ENCODE measurements at regions not wholly inside any gene's neighbourhood (a gene's known extent, or its start where the extent isn't known, plus 50 kb on each side); places are given as distances from the start of the nearest gene placed in this dataset.
"Not testable (repeated sequence)": the region's sequence is repeated elsewhere in the genome, so short reads cannot be mapped to it uniquely, and the experiment has no call there.

DNA sequence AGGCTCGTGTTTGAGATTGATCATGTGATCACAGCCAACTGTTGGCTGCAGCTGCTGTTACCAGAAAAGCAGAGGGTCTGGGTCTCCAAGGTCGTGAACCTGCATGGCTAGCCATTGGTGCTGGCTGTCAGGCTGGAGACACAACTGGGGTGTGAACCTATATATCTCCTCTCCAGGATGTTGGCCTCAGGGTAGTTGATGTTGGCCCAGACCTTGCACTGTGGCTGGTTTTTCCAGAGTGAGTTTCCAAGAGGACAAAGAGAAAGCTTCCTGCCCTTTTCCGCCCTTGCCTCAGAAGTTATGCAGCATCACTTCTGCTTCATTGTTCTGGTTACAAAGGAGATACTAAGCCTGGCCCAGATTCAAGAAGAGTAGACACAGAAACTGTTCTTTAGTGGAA is 607.8 kb upstream of the HS3ST1 start:
- DNase-seq, result no peak

DNA sequence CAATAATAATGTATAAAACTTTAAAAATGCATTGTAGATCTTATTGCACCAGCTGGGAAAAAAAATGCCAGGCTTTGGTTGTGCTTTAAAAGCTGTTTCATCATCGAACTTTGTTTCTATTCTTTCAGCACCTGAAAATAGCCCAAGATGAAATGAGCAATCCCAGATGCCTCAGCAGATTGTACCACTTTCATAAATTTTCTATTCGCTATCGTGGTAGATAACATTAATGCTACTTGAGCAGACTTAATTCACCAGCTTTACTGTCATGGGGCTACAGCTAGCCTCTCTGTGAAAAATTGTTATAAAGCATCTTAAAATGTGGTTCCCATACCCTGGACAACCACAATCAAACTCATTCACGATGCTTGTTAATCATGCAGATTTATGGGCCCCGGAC is 599.6 kb upstream of the HS3ST1 start:
- no peak for DNase-seq

DNA sequence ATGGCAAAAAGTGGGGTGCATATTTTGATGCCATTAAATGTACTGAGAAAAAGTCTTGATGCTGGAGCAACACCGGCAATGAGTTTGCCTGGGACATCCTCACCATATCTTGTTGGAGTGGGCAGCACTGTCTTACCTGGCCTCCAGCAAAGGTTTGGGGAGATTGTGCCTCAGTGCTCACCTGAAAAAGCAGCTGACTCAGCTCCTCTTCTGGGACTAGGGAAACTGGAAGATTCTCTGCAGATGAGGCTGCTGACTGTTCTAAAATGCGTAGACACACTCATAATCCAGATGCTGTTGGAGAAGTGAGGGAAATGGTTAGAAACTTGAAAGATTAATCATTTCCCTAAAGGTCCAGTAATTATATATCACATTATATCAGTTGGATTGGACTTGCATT is 593.7 kb upstream of the HS3ST1 start:
- no peak for DNase-seq

DNA sequence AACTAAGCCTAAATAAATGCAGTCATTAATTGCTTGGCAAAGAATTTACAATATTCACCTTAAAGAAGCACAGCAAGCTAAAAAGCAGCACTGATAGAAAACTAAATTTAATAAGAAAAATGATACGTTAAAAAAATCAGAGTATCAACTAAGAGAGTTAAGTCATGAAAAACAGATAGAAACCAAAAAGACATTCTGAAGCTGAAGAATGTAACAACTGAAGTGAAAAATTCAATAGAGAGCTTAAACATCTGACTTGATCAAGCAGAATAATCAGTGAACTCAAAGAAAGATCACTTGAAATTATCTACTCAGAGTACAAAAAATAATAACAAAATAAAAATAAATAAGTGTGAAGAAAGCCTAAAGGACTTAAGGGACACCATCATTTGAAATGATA is 588.0 kb upstream of the HS3ST1 start:
- DNase-seq, result no peak

DNA sequence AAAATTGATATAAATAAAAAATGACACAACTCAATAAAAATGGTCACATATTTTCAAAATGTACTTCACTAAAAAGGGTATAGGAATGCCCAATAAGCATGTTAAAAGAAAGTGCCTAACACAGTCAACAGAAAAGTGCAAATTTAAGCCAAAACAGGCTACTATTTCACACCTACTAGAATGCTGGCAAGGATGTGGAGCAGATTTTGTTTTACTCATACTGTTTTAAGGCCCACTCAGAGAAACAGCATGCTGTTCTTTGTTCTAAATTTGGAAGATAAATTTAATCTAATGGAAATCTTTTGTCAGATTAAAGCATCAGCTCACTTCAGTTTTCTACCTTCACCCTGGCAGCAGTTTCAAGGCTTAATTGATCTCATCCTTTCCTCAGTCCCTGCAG is 576.8 kb upstream of the HS3ST1 start:
- no peak for DNase-seq

DNA sequence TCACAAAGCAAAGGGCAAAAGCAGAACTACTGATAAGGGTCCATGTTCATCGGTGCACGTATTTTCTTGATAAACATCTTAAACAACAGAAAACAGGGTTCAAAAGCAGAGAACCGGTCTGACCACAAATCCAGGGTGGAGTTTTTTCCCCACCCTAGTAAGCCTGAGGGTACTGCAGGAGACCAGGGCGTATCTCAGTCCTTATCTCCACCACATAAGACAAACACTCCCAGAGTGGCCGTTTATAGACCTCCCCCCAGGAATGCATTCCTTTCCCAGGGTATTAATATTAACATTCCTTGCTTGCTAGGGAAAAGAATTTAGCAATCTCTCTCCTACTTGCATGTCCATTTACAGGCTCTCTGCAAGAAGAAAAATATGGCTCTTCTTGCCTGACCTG is 567.9 kb upstream of the HS3ST1 start:
- DNase-seq, result not testable (repeated sequence)

DNA sequence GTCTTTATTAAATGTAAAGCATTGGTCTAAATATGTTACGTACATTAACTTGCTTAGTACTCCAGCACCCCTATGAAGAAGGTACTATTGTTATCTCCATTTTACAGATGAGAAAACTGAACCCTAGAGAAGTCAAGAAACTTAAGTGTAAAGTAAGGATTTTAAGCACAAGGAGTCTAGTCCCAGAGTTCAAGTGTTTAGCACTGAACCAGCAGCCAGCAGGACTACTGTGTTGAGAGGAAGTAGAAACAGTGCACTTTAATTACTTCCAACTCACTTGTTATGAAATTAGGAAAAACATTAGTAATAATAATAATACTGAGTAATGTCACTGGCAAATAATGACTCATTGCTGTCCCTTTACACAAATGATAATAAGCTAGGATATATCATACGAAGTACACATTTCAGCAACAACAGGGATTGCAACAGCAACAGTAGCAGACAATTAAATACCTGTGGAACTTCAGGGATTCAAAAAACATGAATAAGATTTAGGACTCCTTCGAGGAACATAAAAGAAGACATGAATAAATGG is 548.1 kb upstream of the HS3ST1 start:
- DNase-seq, result no peak

DNA sequence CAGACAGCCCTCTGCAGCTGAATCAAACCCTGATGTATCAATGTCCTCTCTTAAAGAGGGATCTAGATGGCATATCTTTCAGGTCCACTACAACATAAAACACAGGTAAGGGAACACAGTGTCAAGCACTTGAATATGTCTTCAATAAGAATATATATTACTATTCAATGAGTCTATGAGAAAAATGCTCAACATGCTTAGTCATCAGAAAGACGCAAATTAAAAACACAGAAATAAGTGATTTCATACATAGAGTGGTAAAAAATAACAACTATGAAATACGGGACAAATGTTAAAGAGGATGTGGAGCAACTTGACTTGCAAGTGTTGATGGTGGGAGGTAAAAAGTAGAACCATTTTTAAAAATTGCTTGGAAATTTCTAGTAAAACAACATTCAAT is 544.6 kb upstream of the HS3ST1 start:
- no peak for DNase-seq

DNA sequence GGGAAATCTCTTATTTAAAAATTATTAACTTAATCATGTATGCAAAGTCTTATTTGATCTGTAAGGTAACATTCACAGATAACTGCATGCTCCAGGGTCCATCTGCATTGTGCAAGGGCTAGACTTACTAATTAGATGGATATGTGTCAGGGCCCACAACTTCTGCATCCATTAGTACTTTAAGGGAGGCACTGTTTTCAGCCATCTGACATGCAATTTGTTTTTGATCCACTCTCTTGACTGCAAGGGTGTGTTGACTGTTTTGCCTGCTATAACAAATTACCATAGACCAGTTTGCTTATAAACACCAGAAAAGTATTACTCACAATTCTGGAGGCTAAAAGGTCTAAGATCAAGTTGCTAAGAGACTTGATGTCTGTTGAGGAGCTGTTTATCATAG is 542.1 kb upstream of the HS3ST1 start:
- no peak for DNase-seq

DNA sequence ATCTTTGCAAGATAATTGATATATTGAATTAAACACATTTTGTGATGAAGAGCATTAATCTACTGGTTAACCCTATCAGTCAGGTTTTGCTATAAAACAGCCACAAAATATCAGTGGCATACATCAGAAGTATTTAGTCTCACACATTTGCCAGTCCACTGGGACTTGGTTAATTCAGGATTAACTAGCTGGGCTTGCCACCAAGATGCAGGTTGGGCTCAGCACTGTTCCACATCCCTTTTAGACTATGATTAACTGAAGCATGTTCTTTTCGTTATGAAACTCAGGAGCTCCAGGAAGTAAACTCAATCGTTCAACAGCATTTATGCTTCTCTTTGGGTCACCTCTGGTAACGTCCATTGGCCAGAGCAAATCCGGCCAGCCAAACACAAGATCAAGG is 538.1 kb upstream of the HS3ST1 start:
- DNase-seq, result no peak

DNA sequence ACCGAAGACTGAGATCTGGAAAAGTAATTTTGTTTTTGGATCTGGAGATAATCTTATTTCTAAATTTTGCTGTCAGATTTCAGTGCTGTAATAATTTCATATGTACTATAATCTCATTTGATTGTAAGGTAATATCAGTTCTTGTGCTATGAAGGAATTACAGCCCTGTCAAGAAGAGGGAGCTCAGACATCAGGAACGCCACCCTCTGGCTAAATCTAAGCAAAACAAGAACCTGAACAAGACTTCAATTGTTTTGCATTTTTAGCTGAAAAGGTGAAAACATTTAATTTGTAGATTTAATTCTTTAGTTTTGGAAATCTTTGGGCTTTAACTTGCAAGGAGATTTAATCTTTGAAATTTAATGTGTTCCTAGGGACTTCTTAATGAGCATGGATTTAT is 525.4 kb upstream of the HS3ST1 start:
- DNase-seq, result no peak

DNA sequence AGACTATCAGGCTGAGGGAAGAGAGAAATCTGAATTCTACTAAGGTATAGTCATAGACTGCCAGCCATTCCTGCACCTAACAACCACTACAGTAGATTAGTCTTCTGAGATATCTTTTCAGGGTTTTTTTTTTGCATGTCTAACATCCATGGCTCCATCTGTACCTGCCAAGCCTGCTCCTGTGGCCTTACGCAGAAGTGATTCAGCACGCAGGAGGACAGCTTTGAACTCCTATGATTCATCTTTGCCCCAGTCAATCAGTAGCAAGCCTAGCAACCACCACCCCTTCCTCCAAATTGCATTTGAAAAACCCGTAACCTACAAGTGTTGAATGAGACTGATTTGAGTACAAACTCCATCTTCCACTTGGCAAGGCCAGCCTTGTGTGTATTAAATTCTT is 520.7 kb upstream of the HS3ST1 start:
- DNase-seq, result no peak

DNA sequence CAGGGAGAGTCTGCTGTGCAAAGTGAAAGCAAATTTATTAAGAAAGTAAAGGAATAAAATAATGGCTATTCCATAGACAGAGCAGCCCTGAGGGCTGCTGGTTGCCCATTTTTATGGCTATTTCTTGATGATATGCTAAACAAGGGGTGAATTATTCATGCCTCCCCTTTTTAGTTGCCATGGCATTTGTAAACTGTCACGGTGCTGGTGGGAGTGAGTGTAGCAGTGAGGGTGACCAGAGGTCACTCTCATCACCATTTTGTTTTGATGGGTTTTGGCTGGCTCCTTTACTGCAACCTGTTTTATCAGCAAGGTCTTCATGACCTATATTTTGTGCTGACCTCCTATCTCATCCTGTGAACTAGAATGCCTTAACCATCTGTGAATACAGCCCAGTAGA is 518.9 kb upstream of the HS3ST1 start:
- not testable (repeated sequence) for DNase-seq

DNA sequence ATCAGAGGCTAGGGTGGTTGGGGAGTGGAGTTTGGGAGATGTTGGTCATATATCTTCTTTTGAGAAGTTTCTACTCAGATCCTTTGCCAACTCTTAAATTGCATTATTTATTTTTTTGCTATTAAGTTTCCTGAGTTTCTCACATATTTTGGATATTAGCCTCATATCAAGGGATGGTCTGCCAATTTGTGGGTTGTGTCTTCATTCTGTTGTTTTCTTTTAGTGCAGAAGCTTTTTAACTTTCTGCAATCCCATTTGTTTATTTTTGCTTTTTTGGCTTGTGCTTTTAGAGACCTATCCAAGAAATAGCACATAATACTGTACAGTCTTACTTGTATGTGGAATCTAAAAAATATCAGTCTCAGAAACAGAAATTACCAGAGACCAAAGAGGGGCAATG is 509.2 kb upstream of the HS3ST1 start:
- no peak for DNase-seq

DNA sequence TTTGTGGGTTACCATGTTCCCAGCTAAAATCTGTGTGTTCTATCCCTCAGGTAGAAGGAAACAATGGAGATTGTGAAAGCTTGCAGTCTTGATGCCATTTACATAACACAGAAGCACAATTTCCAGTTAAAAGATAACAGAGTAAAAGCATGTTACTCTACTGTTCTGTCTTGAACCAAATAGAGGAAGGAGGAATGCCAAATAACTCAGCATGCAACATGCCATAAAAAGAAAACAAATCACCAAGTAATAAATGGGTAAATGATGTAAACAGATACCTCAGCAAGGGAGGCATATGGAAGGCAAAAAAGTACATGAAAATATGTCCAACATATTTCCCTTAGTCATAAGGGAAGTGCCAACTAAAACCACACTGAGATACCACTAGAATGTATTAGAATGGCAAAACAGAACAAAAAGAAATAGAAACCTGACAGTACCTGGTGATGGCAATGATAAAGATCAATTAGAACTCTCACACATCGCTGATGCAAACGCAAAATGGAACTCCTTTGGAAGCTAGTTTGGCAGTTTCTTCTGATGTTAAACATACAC is 502.6 kb upstream of the HS3ST1 start:
- no peak for DNase-seq

DNA sequence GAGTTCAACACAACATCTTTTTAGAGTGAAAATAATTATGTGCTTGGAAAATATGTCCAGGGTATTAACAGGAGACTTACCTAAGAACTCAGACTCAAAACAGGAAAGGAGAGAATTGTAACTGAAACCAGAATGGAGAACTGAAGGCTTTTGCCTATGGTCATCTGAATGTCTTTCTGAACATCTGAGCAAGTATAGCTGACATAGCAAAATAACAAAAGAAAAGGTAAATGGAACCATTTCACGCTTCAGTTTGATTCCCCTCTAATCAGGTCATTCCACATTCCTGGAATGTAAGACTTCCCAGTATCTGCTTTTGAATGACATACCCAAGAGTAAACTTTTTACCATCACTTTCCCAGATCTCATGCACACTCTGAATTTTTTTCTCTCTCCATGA is 500.4 kb upstream of the HS3ST1 start:
- DNase-seq, result no peak

DNA sequence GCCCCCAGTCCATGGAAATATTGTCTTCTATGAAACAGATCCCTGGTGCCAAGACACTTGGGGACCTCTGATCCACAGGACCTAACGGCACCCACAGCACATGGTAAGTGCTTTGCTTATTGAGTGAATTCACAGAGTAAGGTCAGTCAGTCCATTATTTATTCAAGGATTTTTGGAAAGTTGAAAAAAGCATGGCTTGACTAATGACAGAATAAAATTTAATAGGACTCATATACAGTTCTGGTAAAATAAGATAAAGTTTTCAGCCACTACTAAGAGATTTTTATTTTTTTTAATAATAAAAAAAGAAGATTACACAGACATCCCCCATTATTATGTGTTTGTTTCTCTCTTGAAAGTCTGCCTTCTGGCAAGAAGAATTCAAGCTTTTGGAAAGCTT is 490.6 kb upstream of the HS3ST1 start:
- no peak for DNase-seq

DNA sequence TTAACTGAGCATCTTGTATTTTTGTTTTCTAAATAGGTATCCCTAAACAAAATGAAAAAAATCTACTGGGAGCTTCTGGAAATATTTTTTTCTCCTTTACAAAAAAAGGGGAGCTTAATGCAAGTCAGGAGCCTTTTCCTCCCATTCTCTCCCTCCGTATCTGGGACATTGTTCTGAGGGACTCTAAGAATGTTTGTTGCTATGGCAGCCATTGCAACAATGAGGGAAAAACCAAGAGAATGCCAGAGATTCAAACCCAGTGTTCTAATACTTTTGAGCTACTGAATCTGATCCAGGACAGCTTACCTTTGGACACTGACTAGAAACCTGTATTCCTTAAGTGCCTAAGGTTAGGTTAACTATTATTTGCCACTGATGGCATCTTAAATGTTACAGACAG is 485.7 kb upstream of the HS3ST1 start:
- DNase-seq, result no peak

DNA sequence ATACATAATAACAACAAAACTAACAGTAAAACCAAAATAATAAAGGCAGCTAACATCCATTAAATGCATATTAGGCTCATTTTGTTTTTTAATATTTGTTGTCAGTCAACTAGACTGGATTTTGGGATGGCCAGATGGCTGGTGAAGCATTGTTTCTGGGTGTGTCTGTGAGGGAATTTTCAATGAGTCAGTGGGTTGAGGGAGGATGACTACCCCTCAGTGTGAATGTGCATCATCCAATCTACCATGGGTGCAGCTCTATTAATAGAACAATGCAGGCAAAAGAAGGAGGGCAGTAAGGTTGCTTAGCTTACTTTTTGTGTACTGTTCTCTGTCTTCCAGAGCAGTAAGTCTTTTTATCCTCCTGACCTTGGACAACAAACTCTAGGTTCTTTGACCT is 484.2 kb upstream of the HS3ST1 start:
- DNase-seq, result no peak

DNA sequence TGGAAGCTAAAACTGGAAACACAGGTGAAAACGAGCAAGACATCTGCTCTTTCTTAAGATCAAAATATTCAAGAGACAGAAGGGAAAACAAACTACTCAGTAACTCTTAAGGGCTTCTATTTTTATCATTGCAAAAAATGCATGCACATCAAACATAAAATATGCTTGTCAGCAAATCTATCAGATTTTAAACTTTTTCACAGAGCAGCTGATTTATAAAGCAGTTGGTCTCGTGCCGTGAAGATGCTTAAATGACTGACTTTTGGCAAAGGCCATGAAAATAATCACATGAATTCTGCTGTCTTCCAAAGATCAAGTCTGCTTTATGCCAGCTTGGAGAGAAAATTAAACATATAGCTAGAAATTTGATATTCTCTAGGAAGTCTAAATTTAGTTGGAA is 482.1 kb upstream of the HS3ST1 start:
- DNase-seq, result no peak

DNA sequence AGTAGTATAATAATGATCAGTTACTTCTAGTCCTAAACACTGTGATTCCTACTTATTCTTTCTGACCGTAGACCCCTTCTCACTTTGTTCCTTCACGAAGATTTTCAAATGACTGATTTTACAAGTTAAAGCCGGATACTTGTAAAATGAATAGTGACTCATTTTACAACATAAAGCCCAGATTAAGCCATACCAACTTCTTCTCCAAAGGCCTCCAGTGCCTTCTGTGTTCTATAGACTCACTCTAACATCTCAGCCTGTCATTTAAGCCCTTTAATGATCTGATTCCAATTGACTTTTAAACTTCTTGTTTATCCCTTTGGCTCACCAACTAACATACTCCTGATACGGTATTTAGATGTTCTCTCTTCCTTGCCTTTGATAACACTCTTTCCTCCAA is 480.0 kb upstream of the HS3ST1 start:
- DNase-seq, result no peak

DNA sequence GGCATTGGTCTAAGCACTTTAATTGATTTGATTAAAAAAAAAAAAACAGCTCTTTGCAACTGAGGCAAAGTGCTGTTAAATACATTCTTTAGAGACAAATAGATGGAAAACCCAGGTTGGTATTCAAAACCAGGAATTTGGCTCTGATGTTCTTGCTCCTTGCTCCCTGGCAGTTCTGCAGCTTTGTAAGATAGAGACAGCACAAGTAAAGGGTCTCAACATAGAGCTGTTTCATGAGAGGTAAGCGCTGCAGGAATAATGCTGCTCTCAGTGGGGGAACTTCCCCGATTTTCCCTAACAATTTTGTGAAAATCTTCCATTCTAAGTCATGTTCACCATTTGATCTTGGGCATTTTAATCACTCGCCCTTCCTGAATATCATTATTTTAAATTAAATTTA is 479.5 kb upstream of the HS3ST1 start:
- no peak for DNase-seq

DNA sequence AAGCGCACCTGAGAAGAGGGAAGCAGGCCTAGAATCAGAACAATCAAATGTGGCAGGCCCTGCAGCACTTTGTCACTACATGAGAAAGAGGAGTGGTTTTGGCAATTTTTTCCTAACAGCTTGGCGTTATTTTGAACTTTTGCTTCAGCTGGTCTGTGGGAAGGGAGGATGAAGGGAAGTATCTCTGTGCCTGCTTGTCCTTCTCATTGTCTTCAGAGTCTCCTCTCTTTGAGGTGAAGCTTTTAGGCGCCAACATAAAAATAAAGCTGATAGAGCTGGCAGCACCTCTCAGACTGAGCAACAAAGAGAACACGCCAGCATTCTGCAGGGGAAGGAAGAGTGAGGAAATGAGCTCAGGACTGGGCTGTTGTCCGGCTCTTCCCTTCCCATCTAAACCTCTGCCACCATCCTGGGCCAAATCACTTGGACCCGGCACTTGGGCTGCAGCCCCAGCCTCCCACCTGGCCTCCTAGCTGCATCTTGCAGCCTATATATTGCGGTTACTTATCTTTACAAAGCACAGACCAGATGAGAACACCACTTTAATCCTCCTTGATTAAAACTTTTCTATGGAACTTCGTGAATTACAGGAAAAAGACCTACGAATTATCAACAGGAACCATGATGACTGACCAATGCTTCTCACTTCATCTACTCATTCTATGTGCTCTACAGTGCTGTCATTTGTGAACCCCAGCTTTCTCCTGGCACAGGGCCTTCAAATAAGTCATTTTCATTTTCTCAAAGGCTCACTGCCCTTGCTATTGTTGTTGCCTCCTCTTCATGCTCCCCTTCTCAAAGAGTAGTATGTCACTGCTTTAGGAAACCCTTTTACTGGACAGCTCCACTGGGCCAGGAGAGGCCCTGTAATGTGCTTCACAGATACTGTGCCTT is 476.4 kb upstream of the HS3ST1 start:
- no peak for DNase-seq

DNA sequence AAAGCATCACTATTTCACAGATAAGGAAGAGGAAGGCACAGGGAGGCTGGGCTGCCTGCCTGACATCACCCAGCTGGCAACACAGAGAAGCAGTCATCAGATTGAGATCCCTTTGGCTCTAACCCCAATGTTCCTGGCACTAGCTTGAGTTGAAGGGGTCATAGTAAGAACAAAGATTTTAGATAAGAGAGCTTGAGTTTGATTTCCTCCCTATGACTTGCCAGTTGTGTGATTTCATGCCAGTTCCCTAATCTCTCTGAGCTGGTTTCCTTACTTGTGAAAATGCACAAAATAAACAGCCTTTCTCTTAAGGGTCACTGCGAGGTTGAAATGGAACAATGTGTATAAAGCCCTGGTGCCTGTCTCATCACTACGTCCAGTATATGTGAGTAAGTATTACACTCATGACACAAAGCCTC is 475.4 kb upstream of the HS3ST1 start:
- no peak for DNase-seq

DNA sequence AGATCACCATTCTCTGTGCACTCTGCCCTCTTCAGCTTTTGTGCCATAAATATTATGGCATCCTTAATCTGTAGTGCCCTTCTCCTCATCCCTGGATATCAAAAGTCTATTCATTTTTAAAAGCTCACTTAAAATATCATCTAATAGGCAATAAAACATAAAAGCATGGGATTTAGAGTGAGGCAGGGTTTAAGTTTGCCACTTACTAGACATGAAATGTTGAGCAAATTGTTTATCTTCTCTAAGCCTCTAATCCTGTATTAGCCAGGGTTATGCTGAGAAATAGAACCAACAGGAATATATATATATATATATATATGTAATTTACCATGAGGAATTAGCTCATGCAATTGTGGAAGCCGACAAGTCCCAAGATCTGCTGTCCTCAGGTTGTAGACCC is 472.4 kb upstream of the HS3ST1 start:
- DNase-seq, result no peak
